ENCODE measurements at regions not wholly inside any gene's neighbourhood (a gene's known extent, or its start where the extent isn't known, plus 50 kb on each side); places are given as distances from the start of the nearest gene placed in this dataset.
"Not testable (repeated sequence)": the region's sequence is repeated elsewhere in the genome, so short reads cannot be mapped to it uniquely, and the experiment has no call there.

DNA sequence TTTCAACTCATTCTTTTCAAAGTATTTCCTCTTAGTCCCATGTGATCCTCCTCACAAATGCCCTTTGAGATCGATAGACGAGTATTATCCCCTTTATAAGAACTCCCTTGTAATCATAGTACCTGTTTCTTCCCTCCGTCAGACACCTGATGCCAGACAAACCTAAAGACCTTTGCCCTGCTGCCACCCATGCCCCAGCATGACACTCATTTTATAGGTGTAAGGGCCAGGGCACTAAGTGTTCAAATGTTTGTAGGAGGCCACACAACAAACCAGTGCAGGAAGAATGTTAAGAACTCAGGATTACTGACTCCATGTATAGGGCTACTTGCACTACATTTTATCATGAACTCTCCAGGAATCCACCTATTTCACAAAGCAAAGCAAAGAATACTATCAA lies 115.6 kb upstream of the DIAPH2 start:
- no peaks in the 10 kb centered on the region for H3K9me3 ChIP-seq (ENCODE audit: control insufficient read depth in 2 of 2, low read length in 2 of 2)
- Mint-ChIP-seq H3K4me3 (no peak overlapping the region), H3K4me1 (no peaks in the 10 kb centered on the region), H3K27ac (no peak overlapping the region), H3K27me3 (peaks cover 4% of the 10 kb centered on the region), H3K9me3 (peaks cover 0 to 1% (median 0%) of the 10 kb centered on the region in 7 donors), H3K36me3 (no peaks in the 10 kb centered on the region)
- H3K27ac ChIP-seq (ENCODE audit: insufficient read depth, low read length, poor library complexity, severe bottlenecking): no peak overlapping the region
- no peak overlapping the region for H3K4me3 ChIP-seq (ENCODE audit: low read depth, low read length)
- no peaks in the 10 kb centered on the region for H3K27me3 ChIP-seq (ENCODE audit: control insufficient read depth, insufficient read depth, low read length)
- ATAC-seq (ENCODE audit: low read depth in 2 of 2) (no peak), DNase-seq (no peak)
- no peaks in the 10 kb centered on the region for H3K36me3 ChIP-seq (ENCODE audit: control insufficient read depth, insufficient read depth, low read length)
- H3K4me1 ChIP-seq (ENCODE audit: control insufficient read depth, insufficient read depth, low read length, poor library complexity, severe bottlenecking): no peaks in the 10 kb centered on the region

- no peaks in the 10 kb centered on the region for H3K36me3 ChIP-seq (ENCODE audit: control insufficient read depth, insufficient read depth, low read length)
- no peak overlapping the region for H3K27ac ChIP-seq (ENCODE audit: insufficient read depth, low read length, poor library complexity, severe bottlenecking)
- no peaks in the 10 kb centered on the region for H3K4me1 Mint-ChIP-seq
- H3K27me3 Mint-ChIP-seq: peaks cover 4% of the 10 kb centered on the region
- peaks cover 0 to 1% (median 0%) of the 10 kb centered on the region in 7 donors for H3K9me3 Mint-ChIP-seq
- no peak overlapping the region for H3K4me3 Mint-ChIP-seq
- H3K36me3 Mint-ChIP-seq: no peaks in the 10 kb centered on the region
- H3K4me3 ChIP-seq (ENCODE audit: low read depth, low read length): no peak overlapping the region
- ATAC-seq (ENCODE audit: low read depth in 2 of 2): no peak
- no peaks in the 10 kb centered on the region for H3K27me3 ChIP-seq (ENCODE audit: control insufficient read depth, insufficient read depth, low read length)
- no peaks in the 10 kb centered on the region for H3K9me3 ChIP-seq (ENCODE audit: control insufficient read depth in 2 of 2, low read length in 2 of 2)
- H3K4me1 ChIP-seq (ENCODE audit: control insufficient read depth, insufficient read depth, low read length, poor library complexity, severe bottlenecking): no peaks in the 10 kb centered on the region
- DNase-seq: no peak
- H3K27ac Mint-ChIP-seq: no peak overlapping the region
Observed at GRCh38 chrX:96575011-96575410, 109.6 kb upstream of the DIAPH2 start.

- Histone ChIP-seq H3K27me3 (ENCODE audit: control insufficient read depth, insufficient read depth, low read length) (no peaks in the 10 kb centered on the region), H3K27ac (ENCODE audit: insufficient read depth, low read length, poor library complexity, severe bottlenecking) (no peak overlapping the region), H3K36me3 (ENCODE audit: control insufficient read depth, insufficient read depth, low read length) (no peaks in the 10 kb centered on the region), H3K9me3 (ENCODE audit: control insufficient read depth in 2 of 2, low read length in 2 of 2) (no peaks in the 10 kb centered on the region), H3K4me1 (ENCODE audit: control insufficient read depth, insufficient read depth, low read length, poor library complexity, severe bottlenecking) (no peaks in the 10 kb centered on the region), H3K4me3 (ENCODE audit: low read depth, low read length) (no peak overlapping the region)
- no peak for ATAC-seq (ENCODE audit: low read depth in 2 of 2)
- no peak for DNase-seq
- H3K27me3 Mint-ChIP-seq: peaks cover 4% of the 10 kb centered on the region
- no peaks in the 10 kb centered on the region for H3K36me3 Mint-ChIP-seq
- no peaks in the 10 kb centered on the region for H3K4me1 Mint-ChIP-seq
- peaks cover 0 to 1% (median 0%) of the 10 kb centered on the region in 7 donors for H3K9me3 Mint-ChIP-seq
- no peak overlapping the region for H3K4me3 Mint-ChIP-seq
- no peak overlapping the region for H3K27ac Mint-ChIP-seq
Observed at GRCh38 chrX:96576368-96576767, 108.3 kb upstream of the DIAPH2 start.

- H3K9me3 Mint-ChIP-seq: no peaks in the 10 kb centered on the region
- H3K36me3 Mint-ChIP-seq: no peaks in the 10 kb centered on the region
- H3K27me3 ChIP-seq (ENCODE audit: control insufficient read depth, insufficient read depth, low read length): no peaks in the 10 kb centered on the region
- no peak overlapping the region for H3K4me3 Mint-ChIP-seq
- no peaks in the 10 kb centered on the region for H3K9me3 ChIP-seq (ENCODE audit: control insufficient read depth in 2 of 2, low read length in 2 of 2)
- no peak overlapping the region for H3K27ac ChIP-seq (ENCODE audit: insufficient read depth, low read length, poor library complexity, severe bottlenecking)
- no peaks in the 10 kb centered on the region for H3K4me1 ChIP-seq (ENCODE audit: control insufficient read depth, insufficient read depth, low read length, poor library complexity, severe bottlenecking)
- H3K4me3 ChIP-seq (ENCODE audit: low read depth, low read length): no peak overlapping the region
- ATAC-seq (ENCODE audit: low read depth in 2 of 2) (no peak), DNase-seq (no peak)
- no peaks in the 10 kb centered on the region for H3K27me3 Mint-ChIP-seq
- no peaks in the 10 kb centered on the region for H3K36me3 ChIP-seq (ENCODE audit: control insufficient read depth, insufficient read depth, low read length)
- no peak overlapping the region for H3K27ac Mint-ChIP-seq
- no peaks in the 10 kb centered on the region for H3K4me1 Mint-ChIP-seq
Observed at GRCh38 chrX:96578781-96579180, 105.9 kb upstream of the DIAPH2 start.

DNA sequence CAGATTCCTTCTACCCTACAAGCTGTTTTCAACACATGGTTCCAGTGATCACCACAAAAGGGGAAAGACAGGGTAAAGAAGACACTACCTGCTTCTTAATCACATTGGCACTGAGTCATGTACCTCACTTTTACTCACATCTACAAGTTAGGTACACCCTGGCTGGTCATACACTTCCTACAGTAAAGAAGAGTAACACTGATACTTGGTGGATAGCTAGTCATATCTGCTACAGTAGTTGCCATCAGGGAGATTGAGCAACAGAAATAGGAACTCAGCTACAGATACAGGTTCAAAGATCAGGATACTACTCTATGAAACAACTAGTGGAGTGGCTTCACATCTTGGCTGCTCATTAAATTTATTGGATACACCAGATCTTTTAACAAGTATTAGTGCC lies 105.4 kb upstream of the DIAPH2 start:
- no peak overlapping the region for H3K4me3 Mint-ChIP-seq
- H3K27ac Mint-ChIP-seq: no peak overlapping the region
- DNase-seq: no peak
- Histone ChIP-seq H3K4me3 (ENCODE audit: low read depth, low read length) (no peak overlapping the region), H3K27ac (ENCODE audit: insufficient read depth, low read length, poor library complexity, severe bottlenecking) (no peak overlapping the region), H3K4me1 (ENCODE audit: control insufficient read depth, insufficient read depth, low read length, poor library complexity, severe bottlenecking) (no peaks in the 10 kb centered on the region), H3K9me3 (ENCODE audit: control insufficient read depth in 2 of 2, low read length in 2 of 2) (no peaks in the 10 kb centered on the region), H3K27me3 (ENCODE audit: control insufficient read depth, insufficient read depth, low read length) (no peaks in the 10 kb centered on the region), H3K36me3 (ENCODE audit: control insufficient read depth, insufficient read depth, low read length) (no peaks in the 10 kb centered on the region)
- no peaks in the 10 kb centered on the region for H3K27me3 Mint-ChIP-seq
- ATAC-seq (ENCODE audit: low read depth in 2 of 2): no peak
- no peaks in the 10 kb centered on the region for H3K36me3 Mint-ChIP-seq
- H3K9me3 Mint-ChIP-seq: no peaks in the 10 kb centered on the region
- H3K4me1 Mint-ChIP-seq: no peaks in the 10 kb centered on the region

GRCh38 chrX:96590403-96590802 lies 94.2 kb upstream of the DIAPH2 start:
- Mint-ChIP-seq H3K36me3 (no peaks in the 10 kb centered on the region), H3K9me3 (peaks cover 0 to 11% (median 0%) of the 10 kb centered on the region in 7 donors), H3K27ac (no peak overlapping the region), H3K4me1 (no peaks in the 10 kb centered on the region), H3K27me3 (no peaks in the 10 kb centered on the region), H3K4me3 (no peak overlapping the region)
- H3K4me1 ChIP-seq (ENCODE audit: control insufficient read depth, insufficient read depth, low read length, poor library complexity, severe bottlenecking): no peaks in the 10 kb centered on the region
- DNase-seq (no peak), ATAC-seq (ENCODE audit: low read depth in 2 of 2) (no peak)
- H3K36me3 ChIP-seq (ENCODE audit: control insufficient read depth, insufficient read depth, low read length): no peaks in the 10 kb centered on the region
- no peak overlapping the region for H3K27ac ChIP-seq (ENCODE audit: insufficient read depth, low read length, poor library complexity, severe bottlenecking)
- H3K4me3 ChIP-seq (ENCODE audit: low read depth, low read length): no peak overlapping the region
- no peaks in the 10 kb centered on the region for H3K9me3 ChIP-seq (ENCODE audit: control insufficient read depth in 2 of 2, low read length in 2 of 2)
- H3K27me3 ChIP-seq (ENCODE audit: control insufficient read depth, insufficient read depth, low read length): no peaks in the 10 kb centered on the region

DNA sequence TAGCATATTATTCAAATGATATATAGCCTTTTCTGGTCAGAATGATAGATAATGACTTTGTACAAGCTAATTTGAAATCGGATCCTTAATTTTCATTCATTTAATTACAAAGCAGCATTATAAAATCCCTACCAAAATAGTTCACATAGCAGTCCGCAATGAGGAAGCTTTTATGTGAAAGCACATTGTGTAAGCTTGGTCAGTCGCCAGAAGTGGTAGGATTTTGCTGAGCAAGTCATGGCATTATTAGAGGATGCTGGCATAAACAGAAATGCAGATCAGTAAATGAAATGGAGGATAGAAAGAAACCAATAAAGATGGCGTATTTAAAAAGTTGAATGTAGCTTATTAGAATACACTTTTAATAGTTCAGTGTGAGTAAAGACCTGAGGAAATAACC lies 93.2 kb upstream of the DIAPH2 start:
- Mint-ChIP-seq H3K27me3 (no peaks in the 10 kb centered on the region), H3K36me3 (no peaks in the 10 kb centered on the region), H3K27ac (no peak overlapping the region), H3K4me3 (no peak overlapping the region), H3K9me3 (peaks cover 0 to 11% (median 0%) of the 10 kb centered on the region in 7 donors), H3K4me1 (no peaks in the 10 kb centered on the region)
- H3K36me3 ChIP-seq (ENCODE audit: control insufficient read depth, insufficient read depth, low read length): no peaks in the 10 kb centered on the region
- no peaks in the 10 kb centered on the region for H3K27me3 ChIP-seq (ENCODE audit: control insufficient read depth, insufficient read depth, low read length)
- H3K27ac ChIP-seq (ENCODE audit: insufficient read depth, low read length, poor library complexity, severe bottlenecking): no peak overlapping the region
- ATAC-seq (ENCODE audit: low read depth in 2 of 2) (no peak), DNase-seq (no peak)
- no peaks in the 10 kb centered on the region for H3K4me1 ChIP-seq (ENCODE audit: control insufficient read depth, insufficient read depth, low read length, poor library complexity, severe bottlenecking)
- no peak overlapping the region for H3K4me3 ChIP-seq (ENCODE audit: low read depth, low read length)
- H3K9me3 ChIP-seq (ENCODE audit: control insufficient read depth in 2 of 2, low read length in 2 of 2): no peaks in the 10 kb centered on the region

GRCh38 chrX:96597847-96598246 lies 86.8 kb upstream of the DIAPH2 start:
- H3K4me3 Mint-ChIP-seq; H3K9me3 ChIP-seq (ENCODE audit: control insufficient read depth in 2 of 2, low read length in 2 of 2); H3K27ac Mint-ChIP-seq; H3K27me3 Mint-ChIP-seq; H3K4me3 ChIP-seq (ENCODE audit: low read depth, low read length); DNase-seq; H3K9me3 Mint-ChIP-seq; H3K27me3 ChIP-seq (ENCODE audit: control insufficient read depth, insufficient read depth, low read length); H3K36me3 Mint-ChIP-seq; ATAC-seq (ENCODE audit: low read depth in 2 of 2); H3K4me1 Mint-ChIP-seq; H3K4me1 ChIP-seq (ENCODE audit: control insufficient read depth, insufficient read depth, low read length, poor library complexity, severe bottlenecking); H3K36me3 ChIP-seq (ENCODE audit: control insufficient read depth, insufficient read depth, low read length); H3K27ac ChIP-seq (ENCODE audit: insufficient read depth, low read length, poor library complexity, severe bottlenecking): not testable (repeated sequence)
